ENCODE measurements at regions not wholly inside any gene's neighbourhood (a gene's known extent, or its start where the extent isn't known, plus 50 kb on each side); places are given as distances from the start of the nearest gene placed in this dataset.

- no peak for DNase-seq (ENCODE audit: low spot score)
Measured at GRCh38 chr2:6288791-6289190, 576.9 kb downstream of the CMPK2 start.

GRCh38 chr2:6290217-6291015, 575.3 kb downstream of the CMPK2 start:
- DNase-seq (ENCODE audit: low spot score) = no peak

- no peak for DNase-seq (ENCODE audit: low spot score)
Measured at GRCh38 chr2:6294791-6295190, 570.9 kb downstream of the CMPK2 start.

DNA sequence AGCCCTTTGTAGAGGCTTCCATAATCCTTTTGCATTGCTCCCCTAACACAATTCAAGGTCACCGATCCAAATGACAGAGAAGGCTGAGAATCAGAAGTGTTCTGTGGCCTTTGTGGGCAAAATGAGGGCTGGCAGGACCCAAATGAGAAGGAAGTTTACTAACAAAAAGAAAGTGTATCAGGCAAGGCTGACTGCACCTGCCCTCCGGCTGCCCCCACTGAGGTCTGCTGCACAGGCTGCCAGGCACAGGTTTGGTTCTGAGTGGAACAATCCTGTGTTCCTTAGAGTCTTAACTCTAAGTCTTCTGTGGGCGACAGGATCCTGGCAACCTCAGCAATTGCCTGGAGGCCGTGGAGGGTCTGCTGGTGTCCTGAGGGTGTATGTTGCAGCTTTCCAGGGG, 568.5 kb downstream of the CMPK2 start:
- DNase-seq (ENCODE audit: low spot score) = no peak

- DNase-seq (ENCODE audit: low spot score) = no peak
Measured at GRCh38 chr2:6301426-6301825, 564.3 kb downstream of the CMPK2 start.

GRCh38 chr2:6308986-6309385, 556.7 kb downstream of the CMPK2 start:
- DNase-seq (ENCODE audit: low spot score) = no peak

DNA sequence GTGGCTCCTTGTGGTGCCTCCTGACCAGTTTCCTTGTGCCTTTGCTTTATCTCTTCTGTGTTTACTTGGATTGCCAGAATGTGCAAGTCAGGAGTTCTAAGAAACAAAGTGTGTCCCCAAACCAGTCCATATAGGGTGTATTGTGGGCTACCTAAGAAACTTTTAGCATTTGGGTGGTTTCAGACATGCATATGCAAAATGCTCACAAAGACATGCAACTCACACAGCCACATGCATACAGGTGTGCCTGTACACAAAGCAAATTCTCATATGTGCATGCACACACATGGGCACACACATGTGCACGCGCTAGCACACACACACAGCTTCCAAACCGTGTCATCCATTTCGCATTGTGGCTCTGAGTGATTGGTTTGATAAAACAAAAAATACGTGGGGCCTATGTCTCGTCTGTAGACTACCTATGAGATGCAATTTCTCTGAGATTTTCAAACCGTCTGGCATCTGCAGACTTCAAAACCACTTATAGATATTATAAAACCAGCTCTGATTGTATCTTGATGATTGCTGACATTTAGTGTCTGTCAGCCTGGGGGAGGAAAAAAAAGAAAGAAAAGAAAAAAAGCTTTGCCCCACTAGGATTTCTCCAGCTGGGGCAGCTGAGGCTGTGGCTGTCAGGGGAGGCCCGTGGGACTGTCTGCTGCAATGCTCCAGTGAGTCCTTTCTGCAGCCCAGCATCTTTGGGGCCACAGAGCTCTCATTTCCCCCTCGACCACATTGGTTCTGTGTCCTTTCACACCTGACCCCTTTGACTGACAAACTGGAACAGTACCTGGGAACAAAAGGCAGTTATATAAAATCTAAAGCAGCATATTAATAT, 556.1 kb downstream of the CMPK2 start:
- peak; percentile 40 for DNase-seq (ENCODE audit: low spot score)

- DNase-seq (ENCODE audit: low spot score) = peak; percentile 19
Measured at GRCh38 chr2:6310256-6311215, 555.2 kb downstream of the CMPK2 start.

DNA sequence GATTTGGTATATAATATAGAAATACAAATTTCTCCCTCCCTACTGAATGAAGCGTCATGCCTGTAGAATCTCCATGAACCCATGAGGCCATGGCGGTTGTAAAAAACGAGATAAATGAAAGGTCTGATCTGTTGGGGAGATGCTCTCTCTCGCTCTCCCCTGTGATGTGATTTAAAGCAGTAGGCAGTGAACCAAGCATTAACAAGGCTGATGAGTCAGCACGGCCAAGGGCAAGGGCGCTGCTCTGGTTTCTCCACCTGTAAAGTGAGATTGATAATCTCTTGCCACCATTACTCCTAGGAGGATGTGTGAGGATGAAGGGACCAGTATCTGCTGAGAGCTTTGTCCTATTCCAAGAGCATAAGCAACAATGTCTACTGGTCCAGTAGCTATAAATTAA, 553.3 kb downstream of the CMPK2 start:
- DNase-seq (ENCODE audit: low spot score) = no peak

GRCh38 chr2:6314218-6314960, 551.3 kb downstream of the CMPK2 start:
- DNase-seq (ENCODE audit: low spot score) = no peak

DNA sequence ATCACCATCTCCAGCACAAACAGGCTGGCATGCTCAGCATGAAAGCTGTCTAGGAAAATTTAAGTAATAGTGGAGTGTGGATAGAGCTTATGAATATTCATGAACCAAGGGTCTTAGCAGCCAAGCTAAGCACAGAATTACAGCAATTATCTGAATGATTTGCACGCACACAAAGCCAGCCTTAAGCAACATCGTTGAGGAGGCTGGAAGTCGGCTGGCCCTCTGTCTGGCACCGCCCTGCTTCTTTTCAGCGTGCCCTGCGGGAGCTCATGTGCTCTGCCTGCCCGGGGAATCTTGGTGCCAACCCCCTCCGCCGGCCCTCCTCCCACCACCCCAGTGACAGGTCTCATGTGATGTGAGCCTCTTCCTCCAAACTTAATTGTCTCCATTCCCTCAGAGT, 540.1 kb downstream of the CMPK2 start:
- no peak for DNase-seq (ENCODE audit: low spot score)

GRCh38 chr2:6326958-6327357, 538.7 kb downstream of the CMPK2 start:
- DNase-seq (ENCODE audit: low spot score) = no peak

DNA sequence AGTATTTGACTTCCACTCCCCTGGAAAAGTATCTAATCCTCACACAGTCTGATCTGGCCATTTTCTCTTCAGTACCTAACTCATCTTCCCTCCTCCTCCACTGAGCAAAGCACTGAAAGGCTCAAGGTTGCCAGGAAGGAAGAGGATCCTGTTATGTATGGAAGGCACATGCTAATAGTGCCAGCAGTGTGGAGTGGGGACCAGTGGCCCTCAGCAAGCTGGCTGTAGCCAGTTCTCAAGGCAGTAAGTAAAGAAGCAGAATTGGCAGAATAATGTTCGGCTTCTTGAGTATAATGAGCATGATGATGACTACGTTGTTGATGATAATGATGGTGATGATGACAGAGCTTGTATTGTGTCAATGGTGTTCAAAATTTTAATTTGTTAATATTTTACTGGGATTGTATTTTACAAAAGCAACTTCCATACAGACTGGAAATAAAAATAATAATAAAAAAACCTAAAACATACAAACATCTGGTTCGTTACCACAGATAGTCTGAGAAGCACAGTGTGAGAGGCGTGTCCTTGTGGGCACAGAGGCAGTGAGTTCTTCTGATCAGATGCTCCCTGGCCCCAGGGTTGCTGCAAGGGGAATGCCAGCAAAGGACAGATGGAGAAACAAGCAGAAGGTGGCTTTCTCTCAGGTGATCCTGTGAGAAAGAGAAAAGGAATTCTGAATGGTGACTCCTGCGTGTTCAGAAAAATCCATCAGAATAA, 528.8 kb downstream of the CMPK2 start:
- no peak for DNase-seq (ENCODE audit: low spot score)

GRCh38 chr2:6337472-6337820, 528.3 kb downstream of the CMPK2 start:
- DNase-seq (ENCODE audit: low spot score) = no peak

DNA sequence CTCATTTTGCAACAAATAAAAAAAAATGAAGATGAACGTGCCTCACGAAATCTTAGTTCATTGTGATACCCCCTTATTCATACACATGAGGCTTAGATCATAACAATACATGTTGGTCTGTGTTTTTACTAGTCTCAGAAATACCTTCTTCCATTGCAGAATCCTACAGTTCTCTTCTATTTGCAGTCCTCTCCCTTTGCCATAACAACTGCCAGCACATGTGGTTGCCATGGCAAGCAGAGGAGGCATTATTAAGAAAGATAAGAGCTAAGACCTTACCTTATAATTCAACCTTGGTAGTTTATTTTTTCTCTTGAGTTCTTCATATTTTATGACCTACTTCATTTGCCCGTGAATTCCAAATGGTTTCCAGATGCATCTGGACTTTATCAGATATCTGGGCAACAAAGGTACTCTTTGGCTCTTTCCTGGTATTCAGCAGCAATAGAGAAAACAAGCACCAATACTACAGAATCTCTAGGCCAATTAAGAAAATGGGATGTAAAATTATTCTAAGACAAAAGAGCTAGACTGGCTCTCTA, 524.0 kb downstream of the CMPK2 start:
- no peak for DNase-seq (ENCODE audit: low spot score)

- DNase-seq (ENCODE audit: low spot score) = no peak
Measured at GRCh38 chr2:6342273-6342920, 523.3 kb downstream of the CMPK2 start.

- no peak for DNase-seq (ENCODE audit: low spot score)
Measured at GRCh38 chr2:6343076-6343475, 522.6 kb downstream of the CMPK2 start.

- DNase-seq (ENCODE audit: low spot score) = no peak
Measured at GRCh38 chr2:6352247-6352646, 513.5 kb downstream of the CMPK2 start.

DNA sequence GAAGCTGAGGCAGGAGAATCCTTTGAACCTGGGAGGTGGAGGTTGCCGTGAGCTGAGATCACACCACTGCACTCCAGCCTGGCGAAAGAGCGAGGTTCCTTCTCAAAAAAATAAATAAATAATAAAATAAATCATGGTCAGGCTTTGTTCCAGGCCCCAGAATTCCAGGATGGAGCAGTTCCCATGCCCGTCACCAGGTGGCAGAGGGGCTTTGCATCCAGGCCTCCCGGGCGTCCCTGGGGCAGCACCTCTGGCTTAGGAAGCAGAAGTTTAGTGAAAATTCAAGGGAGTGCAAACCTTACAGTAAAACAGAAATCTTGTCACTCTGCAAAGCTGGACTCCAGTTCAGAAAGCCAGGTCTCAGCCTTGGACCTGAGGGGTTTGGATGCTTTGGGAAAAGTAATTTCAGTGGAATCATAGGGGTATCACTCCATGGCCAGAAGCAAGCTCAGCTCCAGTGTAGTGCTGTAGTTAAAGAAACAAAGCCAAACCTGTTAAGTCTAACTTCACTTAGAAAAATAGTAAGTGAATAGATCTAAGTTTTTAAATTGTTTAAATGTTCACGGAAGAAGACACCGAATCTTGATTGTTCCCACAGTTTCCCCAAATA, 512.7 kb downstream of the CMPK2 start:
- peak; percentile 22 for DNase-seq (ENCODE audit: low spot score)

DNA sequence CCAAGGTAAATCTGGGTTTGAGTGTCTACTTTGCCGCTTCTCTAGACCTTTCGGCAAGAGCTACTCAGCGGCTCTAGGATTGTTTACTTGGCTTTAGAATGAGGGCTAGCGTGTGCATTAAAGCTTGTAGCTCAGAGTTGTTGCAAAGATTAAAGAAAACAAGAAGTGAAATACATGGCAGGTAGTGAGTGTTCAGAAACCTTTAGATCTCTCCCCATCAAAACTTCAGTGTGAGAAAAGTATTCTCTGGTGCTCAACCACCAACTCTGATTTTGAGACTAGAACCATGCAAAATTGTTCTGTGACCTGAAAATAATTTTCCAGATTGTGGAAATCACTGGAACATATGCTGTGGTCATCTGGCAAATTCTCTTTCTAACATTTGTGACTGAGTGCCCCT, 512.0 kb downstream of the CMPK2 start:
- DNase-seq (ENCODE audit: low spot score) = no peak

Data from putamen (tissue), 1 donor.